ENCODE measurements at regions not wholly inside any gene's neighbourhood (a gene's known extent, or its start where the extent isn't known, plus 50 kb on each side); places are given as distances from the start of the nearest gene placed in this dataset.

GRCh38 chr4:176545872-176546271 lies 226.1 kb downstream of the SPCS3 start:
- peak; percentile 35 for DNase-seq (ENCODE audit: low read depth)
- Histone ChIP-seq H3K36me3 (ENCODE audit: control insufficient read depth, insufficient read depth, low read length) (no peaks in the 10 kb centered on the region), H3K27me3 (ENCODE audit: control insufficient read depth, insufficient read depth, low read length) (no peaks in the 10 kb centered on the region), H3K4me3 (ENCODE audit: low read depth, low read length) (no peak overlapping the region)
- no peak for TF ChIP-seq CTCF (IDR thresholded peaks at IDR 0.05; ENCODE audit: insufficient read depth, low read length, poor library complexity, severe bottlenecking)

- no peak for DNase-seq (ENCODE audit: low read depth)
- Histone ChIP-seq H3K27me3 (ENCODE audit: control insufficient read depth, insufficient read depth, low read length) (no peaks in the 10 kb centered on the region), H3K36me3 (ENCODE audit: control insufficient read depth, insufficient read depth, low read length) (no peaks in the 10 kb centered on the region), H3K4me3 (ENCODE audit: low read depth, low read length) (no peak overlapping the region)
- no peak for TF ChIP-seq CTCF (IDR thresholded peaks at IDR 0.05; ENCODE audit: insufficient read depth, low read length, poor library complexity, severe bottlenecking)
Measured at GRCh38 chr4:176546975-176547374, 227.2 kb downstream of the SPCS3 start.

DNA sequence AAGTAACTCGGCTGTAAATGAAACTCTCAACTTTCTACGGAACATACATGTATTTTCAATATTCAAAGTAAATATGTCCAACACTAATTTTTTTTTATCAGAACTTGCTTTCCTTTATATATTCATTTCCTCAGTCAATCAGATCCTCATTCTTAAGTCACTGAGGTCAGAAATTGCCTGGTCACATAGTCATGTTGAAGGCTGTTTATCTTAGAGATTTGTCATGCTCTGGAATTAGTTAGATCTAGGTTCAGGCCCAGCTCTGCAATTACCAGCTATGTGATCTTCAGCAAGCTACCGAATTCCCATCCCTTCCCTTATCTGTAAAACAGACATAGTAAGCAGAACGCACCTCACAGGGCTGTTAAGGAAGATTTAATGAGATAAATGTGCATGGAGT lies 228.8 kb downstream of the SPCS3 start:
- no peak overlapping the region for H3K4me3 ChIP-seq (ENCODE audit: low read depth, low read length)
- peak; percentile 39 for DNase-seq (ENCODE audit: low read depth)
- no peaks in the 10 kb centered on the region for H3K27me3 ChIP-seq (ENCODE audit: control insufficient read depth, insufficient read depth, low read length)
- no peak for TF ChIP-seq CTCF (IDR thresholded peaks at IDR 0.05; ENCODE audit: insufficient read depth, low read length, poor library complexity, severe bottlenecking)
- no peaks in the 10 kb centered on the region for H3K36me3 ChIP-seq (ENCODE audit: control insufficient read depth, insufficient read depth, low read length)

DNA sequence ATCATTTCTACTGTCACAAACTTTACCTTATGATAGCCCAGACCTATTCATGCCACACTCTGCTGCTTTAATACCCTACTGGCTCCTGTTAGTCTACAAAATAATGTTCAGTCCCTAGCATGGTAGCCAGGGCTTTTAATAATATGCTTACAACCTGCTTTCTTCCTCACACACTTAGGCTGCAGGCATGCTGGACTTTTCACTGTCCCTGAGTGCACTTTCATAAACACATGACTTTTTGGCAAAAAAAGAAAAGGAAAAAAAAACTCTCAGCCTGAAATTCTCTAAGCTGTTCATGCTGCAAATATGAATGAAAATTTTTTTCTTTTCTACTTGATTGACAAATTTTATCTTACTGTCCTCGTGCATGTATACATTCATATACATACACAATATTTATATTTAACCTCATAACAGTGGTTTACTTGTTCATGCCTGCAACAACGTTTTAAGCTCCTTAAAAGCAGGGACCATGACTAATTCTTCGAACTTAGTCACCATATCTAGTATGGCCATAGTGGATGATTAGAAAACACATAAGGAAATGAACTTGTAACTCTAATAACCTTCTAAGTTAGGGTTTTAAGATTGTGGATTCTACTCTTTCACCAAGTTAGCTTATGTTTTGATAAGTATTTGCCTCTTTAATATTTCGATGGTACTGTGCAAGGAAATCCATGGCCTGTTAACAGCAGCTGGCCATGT lies 229.5 kb downstream of the SPCS3 start:
- H3K36me3 ChIP-seq (ENCODE audit: control insufficient read depth, insufficient read depth, low read length), result no peaks in the 10 kb centered on the region
- TF ChIP-seq CTCF (IDR thresholded peaks at IDR 0.05; ENCODE audit: insufficient read depth, low read length, poor library complexity, severe bottlenecking), result no peak
- no peak for DNase-seq (ENCODE audit: low read depth)
- H3K27me3 ChIP-seq (ENCODE audit: control insufficient read depth, insufficient read depth, low read length), result no peaks in the 10 kb centered on the region
- no peak overlapping the region for H3K4me3 ChIP-seq (ENCODE audit: low read depth, low read length)

- no peaks in the 10 kb centered on the region for H3K36me3 ChIP-seq (ENCODE audit: control insufficient read depth, insufficient read depth, low read length)
- TF ChIP-seq CTCF (IDR thresholded peaks at IDR 0.05; ENCODE audit: insufficient read depth, low read length, poor library complexity, severe bottlenecking), result no peak
- H3K27me3 ChIP-seq (ENCODE audit: control insufficient read depth, insufficient read depth, low read length), result no peaks in the 10 kb centered on the region
- H3K4me3 ChIP-seq (ENCODE audit: low read depth, low read length), result no peak overlapping the region
- DNase-seq (ENCODE audit: low read depth), result no peak
Measured at GRCh38 chr4:176558661-176559060, 234.1 kb downstream of the VEGFC start.

DNA sequence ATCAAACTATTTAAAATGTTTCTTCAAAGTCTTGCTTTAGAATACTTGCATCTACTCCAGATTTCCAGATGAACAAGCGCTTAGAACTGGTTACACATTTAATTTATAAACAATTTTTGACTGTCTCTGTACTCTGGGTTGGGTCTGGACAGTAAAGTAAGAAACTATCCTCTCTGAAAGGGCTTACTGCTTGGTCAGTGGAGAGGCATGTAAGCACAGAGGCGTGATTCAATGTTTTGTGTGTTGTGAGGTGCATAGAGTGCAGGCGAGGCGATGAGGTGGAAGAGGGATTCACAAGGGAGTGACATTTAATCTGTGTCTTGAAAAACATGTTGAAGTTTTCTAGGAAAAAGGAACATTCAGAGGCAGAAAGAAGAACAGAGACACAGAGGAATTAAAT lies 231.4 kb downstream of the VEGFC start:
- TF ChIP-seq CTCF (IDR thresholded peaks at IDR 0.05; ENCODE audit: insufficient read depth, low read length, poor library complexity, severe bottlenecking), result no peak
- no peaks in the 10 kb centered on the region for H3K27me3 ChIP-seq (ENCODE audit: control insufficient read depth, insufficient read depth, low read length)
- H3K36me3 ChIP-seq (ENCODE audit: control insufficient read depth, insufficient read depth, low read length), result no peaks in the 10 kb centered on the region
- H3K4me3 ChIP-seq (ENCODE audit: low read depth, low read length), result no peak overlapping the region
- DNase-seq (ENCODE audit: low read depth), result no peak

Measured in kidney epithelial cell (primary cell).